ENCODE measurements at regions not wholly inside any gene's neighbourhood (a gene's known extent, or its start where the extent isn't known, plus 50 kb on each side); places are given as distances from the start of the nearest gene placed in this dataset.

DNA sequence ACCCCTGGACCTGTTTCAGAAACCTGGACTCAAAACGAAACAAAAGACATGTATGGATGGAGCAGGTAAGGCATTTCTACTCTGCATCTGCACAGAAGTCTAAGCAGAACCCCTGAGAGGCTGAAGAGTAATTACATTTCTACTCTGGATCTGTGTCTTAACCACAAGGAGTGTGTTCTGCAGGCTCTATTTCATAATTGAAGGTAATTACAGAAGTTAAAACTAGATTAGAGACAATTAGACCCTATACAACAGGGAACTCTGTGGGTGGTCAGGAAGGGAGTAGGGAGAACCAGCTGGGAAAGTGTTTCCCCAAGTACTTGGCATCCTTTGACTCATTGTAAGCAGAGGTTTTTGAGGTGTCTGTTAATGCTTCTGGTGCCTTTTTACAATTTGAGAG lies 69.8 kb downstream of the IGSF1 start:
- no peak overlapping the region for H3K18ac ChIP-seq (ENCODE audit: low read length)
- no peak overlapping the region for H3K27ac ChIP-seq (ENCODE audit: low read depth, low read length)
- no peak overlapping the region for H2BK15ac ChIP-seq (replicated peaks; ENCODE audit: low read depth)
- no peak overlapping the region for H4K8ac ChIP-seq (ENCODE audit: low read depth, low read length)
- WGBS (ENCODE audit: extremely low coverage, insufficient coverage, low lambda C conversion rate), result no CpG with 5 or more reads among the region's 1 CpG
- H3K4me1 ChIP-seq (ENCODE audit: control insufficient read depth, low read depth, low read length), result no peaks in the 10 kb centered on the region
- H3K4me2 ChIP-seq (ENCODE audit: low read length), result no peak overlapping the region
- no peaks in the 10 kb centered on the region for H3K79me1 ChIP-seq (ENCODE audit: low read length)
- no peak overlapping the region for H2BK5ac ChIP-seq (ENCODE audit: low read length)
- DNase-seq, result no peak
- no peak overlapping the region for H3K23ac ChIP-seq (ENCODE audit: low read length)
- no peaks in the 10 kb centered on the region for H3K27me3 ChIP-seq (ENCODE audit: insufficient read depth, low read length, poor library complexity)
- no peak overlapping the region for H3K9ac ChIP-seq (ENCODE audit: low read length)
- no peaks in the 10 kb centered on the region for H3K36me3 ChIP-seq (ENCODE audit: control insufficient read depth, insufficient read depth, low read length)
- no peak overlapping the region for H2AK5ac ChIP-seq (ENCODE audit: low read length)
- no peak overlapping the region for H2BK120ac ChIP-seq (ENCODE audit: low read depth, low read length)
- H3K4ac ChIP-seq (ENCODE audit: low read depth, low read length), result no peak overlapping the region
- H4K5ac ChIP-seq (ENCODE audit: low read length), result no peak overlapping the region
- H3K4me3 ChIP-seq (ENCODE audit: low read length), result no peak overlapping the region
- no peaks in the 10 kb centered on the region for H3K79me2 ChIP-seq (ENCODE audit: control insufficient read depth, insufficient read depth, low read length)
- H3K56ac ChIP-seq (ENCODE audit: low read length), result no peak overlapping the region

DNA sequence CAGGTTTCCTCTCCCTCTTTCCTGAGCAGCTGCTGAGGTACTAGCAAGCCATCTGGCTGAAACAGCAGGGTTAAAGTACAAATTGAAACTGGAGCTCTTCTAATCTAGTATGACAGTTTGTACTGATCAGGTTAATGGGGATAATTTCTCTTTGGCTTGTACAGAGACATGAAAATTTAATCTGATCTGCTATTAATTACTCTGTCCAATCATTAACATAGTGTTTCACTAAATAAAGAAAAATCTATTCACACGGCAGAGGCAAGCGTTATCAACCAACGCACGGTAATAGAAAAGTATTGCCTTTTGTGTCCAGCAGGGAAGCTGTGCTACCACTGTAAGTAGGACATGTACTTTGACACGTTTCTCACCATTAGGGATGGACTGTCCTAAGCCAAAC lies 71.1 kb downstream of the IGSF1 start:
- H2BK15ac ChIP-seq (replicated peaks; ENCODE audit: low read depth), result no peak overlapping the region
- no peak overlapping the region for H2BK120ac ChIP-seq (ENCODE audit: low read depth, low read length)
- no peak overlapping the region for H3K27ac ChIP-seq (ENCODE audit: low read depth, low read length)
- DNase-seq, result no peak
- no peak overlapping the region for H3K9ac ChIP-seq (ENCODE audit: low read length)
- H3K4ac ChIP-seq (ENCODE audit: low read depth, low read length), result no peak overlapping the region
- H2AK5ac ChIP-seq (ENCODE audit: low read length), result no peak overlapping the region
- no peak overlapping the region for H3K4me3 ChIP-seq (ENCODE audit: low read length)
- no peaks in the 10 kb centered on the region for H3K79me1 ChIP-seq (ENCODE audit: low read length)
- H3K56ac ChIP-seq (ENCODE audit: low read length), result no peak overlapping the region
- no peaks in the 10 kb centered on the region for H3K36me3 ChIP-seq (ENCODE audit: control insufficient read depth, insufficient read depth, low read length)
- no peak overlapping the region for H3K4me2 ChIP-seq (ENCODE audit: low read length)
- no peaks in the 10 kb centered on the region for H3K79me2 ChIP-seq (ENCODE audit: control insufficient read depth, insufficient read depth, low read length)
- no peak overlapping the region for H4K5ac ChIP-seq (ENCODE audit: low read length)
- no peaks in the 10 kb centered on the region for H3K27me3 ChIP-seq (ENCODE audit: insufficient read depth, low read length, poor library complexity)
- H4K8ac ChIP-seq (ENCODE audit: low read depth, low read length), result no peak overlapping the region
- H3K23ac ChIP-seq (ENCODE audit: low read length), result no peak overlapping the region
- WGBS (ENCODE audit: extremely low coverage, insufficient coverage, low lambda C conversion rate), result no CpG with 5 or more reads among the region's 5 CpGs
- no peak overlapping the region for H2BK5ac ChIP-seq (ENCODE audit: low read length)
- H3K18ac ChIP-seq (ENCODE audit: low read length), result no peak overlapping the region
- no peaks in the 10 kb centered on the region for H3K4me1 ChIP-seq (ENCODE audit: control insufficient read depth, low read depth, low read length)

- H3K56ac ChIP-seq (ENCODE audit: low read length), result no peak overlapping the region
- H3K18ac ChIP-seq (ENCODE audit: low read length), result no peak overlapping the region
- H3K9ac ChIP-seq (ENCODE audit: low read length), result no peak overlapping the region
- H3K4ac ChIP-seq (ENCODE audit: low read depth, low read length), result no peak overlapping the region
- no peak for DNase-seq
- no peak overlapping the region for H4K8ac ChIP-seq (ENCODE audit: low read depth, low read length)
- no peaks in the 10 kb centered on the region for H3K36me3 ChIP-seq (ENCODE audit: control insufficient read depth, insufficient read depth, low read length)
- H2AK5ac ChIP-seq (ENCODE audit: low read length), result no peak overlapping the region
- no peak overlapping the region for H3K23ac ChIP-seq (ENCODE audit: low read length)
- H2BK120ac ChIP-seq (ENCODE audit: low read depth, low read length), result no peak overlapping the region
- H3K27ac ChIP-seq (ENCODE audit: low read depth, low read length), result no peak overlapping the region
- no peaks in the 10 kb centered on the region for H3K4me1 ChIP-seq (ENCODE audit: control insufficient read depth, low read depth, low read length)
- H3K4me2 ChIP-seq (ENCODE audit: low read length), result no peak overlapping the region
- no peaks in the 10 kb centered on the region for H3K27me3 ChIP-seq (ENCODE audit: insufficient read depth, low read length, poor library complexity)
- H2BK5ac ChIP-seq (ENCODE audit: low read length), result no peak overlapping the region
- H3K79me2 ChIP-seq (ENCODE audit: control insufficient read depth, insufficient read depth, low read length), result no peaks in the 10 kb centered on the region
- H4K5ac ChIP-seq (ENCODE audit: low read length), result no peak overlapping the region
- no peak overlapping the region for H3K4me3 ChIP-seq (ENCODE audit: low read length)
- H3K79me1 ChIP-seq (ENCODE audit: low read length), result no peaks in the 10 kb centered on the region
- H2BK15ac ChIP-seq (replicated peaks; ENCODE audit: low read depth), result no peak overlapping the region
- whole genome bisulfite sequencing (ENCODE audit: extremely low coverage, insufficient coverage, low lambda C conversion rate), result no CpG with 5 or more reads among the region's 3 CpGs
These were observed 72.3 kb downstream of the IGSF1 start for GRCh38 chrX:131216828-131217227.

GRCh38 chrX:131213400-131213799 lies 75.7 kb downstream of the IGSF1 start:
- Histone ChIP-seq H3K18ac (ENCODE audit: low read length) (no peak overlapping the region), H3K4ac (ENCODE audit: low read depth, low read length) (no peak overlapping the region), H2AK5ac (ENCODE audit: low read length) (no peak overlapping the region), H2BK15ac (replicated peaks; ENCODE audit: low read depth) (no peak overlapping the region), H3K4me2 (ENCODE audit: low read length) (no peak overlapping the region), H3K27ac (ENCODE audit: low read depth, low read length) (no peak overlapping the region), H3K36me3 (ENCODE audit: control insufficient read depth, insufficient read depth, low read length) (no peaks in the 10 kb centered on the region), H2BK5ac (ENCODE audit: low read length) (no peak overlapping the region), H3K4me1 (ENCODE audit: control insufficient read depth, low read depth, low read length) (no peaks in the 10 kb centered on the region), H3K4me3 (ENCODE audit: low read length) (no peak overlapping the region), H4K8ac (ENCODE audit: low read depth, low read length) (no peak overlapping the region), H2BK120ac (ENCODE audit: low read depth, low read length) (no peak overlapping the region), H3K9ac (ENCODE audit: low read length) (no peak overlapping the region), H4K5ac (ENCODE audit: low read length) (no peak overlapping the region), H3K79me2 (ENCODE audit: control insufficient read depth, insufficient read depth, low read length) (no peaks in the 10 kb centered on the region), H3K79me1 (ENCODE audit: low read length) (no peaks in the 10 kb centered on the region), H3K27me3 (ENCODE audit: insufficient read depth, low read length, poor library complexity) (no peaks in the 10 kb centered on the region), H3K56ac (ENCODE audit: low read length) (no peak overlapping the region), H3K23ac (ENCODE audit: low read length) (no peak overlapping the region)
- no CpG with 5 or more reads among the region's 5 CpGs for WGBS (ENCODE audit: extremely low coverage, insufficient coverage, low lambda C conversion rate)
- DNase-seq, result no peak

DNA sequence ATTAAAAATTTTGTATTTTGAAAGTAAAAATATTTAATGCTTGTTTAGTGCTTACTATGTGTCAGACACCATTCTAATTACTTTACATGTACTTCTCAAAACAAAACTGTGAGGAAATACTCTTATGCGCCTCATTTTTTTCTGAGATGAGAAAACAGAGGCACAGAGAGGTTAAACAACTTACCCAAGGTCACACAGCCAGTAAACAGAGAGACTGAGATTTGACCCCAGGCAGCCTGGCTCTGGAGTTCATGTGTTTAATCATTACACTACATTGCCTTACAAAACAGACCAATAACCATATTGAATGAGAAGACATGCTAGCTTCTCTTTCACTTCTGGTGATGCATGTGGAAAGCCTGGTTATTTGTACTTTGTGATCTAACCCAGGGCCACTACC lies 86.3 kb downstream of the IGSF1 start:
- no peak overlapping the region for H3K56ac ChIP-seq (ENCODE audit: low read length)
- H3K36me3 ChIP-seq (ENCODE audit: control insufficient read depth, insufficient read depth, low read length), result no peaks in the 10 kb centered on the region
- H3K27ac ChIP-seq (ENCODE audit: low read depth, low read length), result no peak overlapping the region
- no peak overlapping the region for H2AK5ac ChIP-seq (ENCODE audit: low read length)
- H3K4me3 ChIP-seq (ENCODE audit: low read length), result no peak overlapping the region
- no peak overlapping the region for H3K23ac ChIP-seq (ENCODE audit: low read length)
- H3K4ac ChIP-seq (ENCODE audit: low read depth, low read length), result no peak overlapping the region
- no peak overlapping the region for H2BK120ac ChIP-seq (ENCODE audit: low read depth, low read length)
- no peak overlapping the region for H2BK5ac ChIP-seq (ENCODE audit: low read length)
- no peaks in the 10 kb centered on the region for H3K27me3 ChIP-seq (ENCODE audit: insufficient read depth, low read length, poor library complexity)
- no peak overlapping the region for H3K18ac ChIP-seq (ENCODE audit: low read length)
- H3K79me2 ChIP-seq (ENCODE audit: control insufficient read depth, insufficient read depth, low read length), result no peaks in the 10 kb centered on the region
- DNase-seq, result no peak
- no peaks in the 10 kb centered on the region for H3K79me1 ChIP-seq (ENCODE audit: low read length)
- no peak overlapping the region for H3K9ac ChIP-seq (ENCODE audit: low read length)
- WGBS (ENCODE audit: extremely low coverage, insufficient coverage, low lambda C conversion rate), result no CpG with 5 or more reads among the region's 1 CpG
- no peak overlapping the region for H4K5ac ChIP-seq (ENCODE audit: low read length)
- H3K4me2 ChIP-seq (ENCODE audit: low read length), result no peak overlapping the region
- no peaks in the 10 kb centered on the region for H3K4me1 ChIP-seq (ENCODE audit: control insufficient read depth, low read depth, low read length)
- H4K8ac ChIP-seq (ENCODE audit: low read depth, low read length), result no peak overlapping the region
- H2BK15ac ChIP-seq (replicated peaks; ENCODE audit: low read depth), result no peak overlapping the region

DNA sequence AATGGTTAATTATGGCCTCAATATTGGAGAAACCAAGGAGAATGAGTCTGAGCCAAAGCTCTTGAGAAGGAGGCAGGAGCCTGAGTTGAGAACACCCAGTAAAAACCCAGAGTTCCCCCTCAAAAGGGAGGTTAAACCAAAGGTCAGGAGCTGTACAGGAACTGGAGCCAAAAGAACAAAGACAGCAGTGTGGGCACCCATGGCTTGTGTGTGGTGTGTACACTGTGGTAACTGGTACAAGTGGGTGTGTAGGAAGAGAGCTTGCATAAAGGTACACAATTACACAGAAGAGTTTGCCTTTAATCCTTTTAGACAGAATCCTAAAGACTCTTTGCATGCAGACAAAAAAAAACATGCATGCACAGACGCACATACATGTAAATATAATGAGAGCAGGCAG lies 87.1 kb downstream of the IGSF1 start:
- H2BK15ac ChIP-seq (replicated peaks; ENCODE audit: low read depth), result no peak overlapping the region
- H3K36me3 ChIP-seq (ENCODE audit: control insufficient read depth, insufficient read depth, low read length), result no peaks in the 10 kb centered on the region
- H3K27me3 ChIP-seq (ENCODE audit: insufficient read depth, low read length, poor library complexity), result no peaks in the 10 kb centered on the region
- no peak overlapping the region for H3K18ac ChIP-seq (ENCODE audit: low read length)
- H3K4me3 ChIP-seq (ENCODE audit: low read length), result no peak overlapping the region
- H2BK5ac ChIP-seq (ENCODE audit: low read length), result no peak overlapping the region
- H3K79me1 ChIP-seq (ENCODE audit: low read length), result no peaks in the 10 kb centered on the region
- no peak overlapping the region for H3K4me2 ChIP-seq (ENCODE audit: low read length)
- no peak overlapping the region for H3K23ac ChIP-seq (ENCODE audit: low read length)
- no CpG with 5 or more reads among the region's 1 CpG for WGBS (ENCODE audit: extremely low coverage, insufficient coverage, low lambda C conversion rate)
- no peak overlapping the region for H4K8ac ChIP-seq (ENCODE audit: low read depth, low read length)
- H3K4me1 ChIP-seq (ENCODE audit: control insufficient read depth, low read depth, low read length), result no peaks in the 10 kb centered on the region
- H3K4ac ChIP-seq (ENCODE audit: low read depth, low read length), result no peak overlapping the region
- H4K5ac ChIP-seq (ENCODE audit: low read length), result no peak overlapping the region
- no peak overlapping the region for H2AK5ac ChIP-seq (ENCODE audit: low read length)
- H3K79me2 ChIP-seq (ENCODE audit: control insufficient read depth, insufficient read depth, low read length), result no peaks in the 10 kb centered on the region
- H2BK120ac ChIP-seq (ENCODE audit: low read depth, low read length), result no peak overlapping the region
- no peak for DNase-seq
- no peak overlapping the region for H3K9ac ChIP-seq (ENCODE audit: low read length)
- no peak overlapping the region for H3K27ac ChIP-seq (ENCODE audit: low read depth, low read length)
- H3K56ac ChIP-seq (ENCODE audit: low read length), result no peak overlapping the region

Measured in mesendoderm (in vitro differentiated cells).